GM12878 (cell line): ENCODE measurements at regions not wholly inside any gene's neighbourhood (a gene's known extent, or its start where the extent isn't known, plus 50 kb on each side); places are given as distances from the start of the nearest gene placed in this dataset.

ENCODE experiments used
- ATF2 ChIP-seq: IDR thresholded peaks from 2 replicates; pipeline ENCODE4 v1.6.1; 2012; ENCODE audit warnings: low read length, inconsistent platforms
- BHLHE40 ChIP-seq, 2 experiments: fragments of 450-650 bp in 1 of 2; IDR thresholded peaks; 2 replicates each; pipeline ENCODE4 v1.6.1; 2011 to 2017; ENCODE audit warnings: low read depth in 2 of 2, borderline replicate concordance in 1 of 2, improper control_type of control experiment in 1 of 2, low read length in 1 of 2, mild to moderate bottlenecking in 1 of 2
- CHD4 ChIP-seq: fragments of 200-600 bp; sonication (generic); IDR thresholded peaks from 2 replicates; pipeline ENCODE4 v1.6.1; 2016; ENCODE audit warnings: mild to moderate bottlenecking
- CTCF ChIP-seq, 3 experiments: IDR thresholded peaks in 2 of 3; conservative IDR thresholded peaks in 1 of 3; 2 replicates each; pipeline ENCODE4 v1.5.1; 2011; ENCODE audit warnings: low read depth in 3 of 3, low read length in 3 of 3, mild to moderate bottlenecking in 3 of 3, control low read depth in 2 of 3, moderate library complexity in 2 of 3, inconsistent platforms in 1 of 3, mixed read lengths in 1 of 3; ENCODE audit not compliant: control insufficient read depth in 2 of 3, insufficient read depth in 1 of 3; ENCODE audit errors: extremely low read depth in 1 of 3
- DPF2 ChIP-seq: fragments of 450-650 bp; IDR thresholded peaks from 2 replicates; pipeline ENCODE4 v1.6.1; 2017; ENCODE audit warnings: mild to moderate bottlenecking
- JUNB ChIP-seq: IDR thresholded peaks from 2 replicates; pipeline ENCODE4 v1.6.1; 2016; ENCODE audit warnings: antibody characterized with exemption, mild to moderate bottlenecking
- KLF5 ChIP-seq: fragments of 450-650 bp; IDR thresholded peaks from 2 replicates; pipeline ENCODE4 v1.6.1; 2014; ENCODE audit warnings: mild to moderate bottlenecking; ENCODE audit not compliant: partially characterized antibody
- POLR2A ChIP-seq: IDR thresholded peaks from 2 replicates; pipeline ENCODE4 v1.6.1; 2011; ENCODE audit warnings: low read depth, mild to moderate bottlenecking, low read length
- RAD21 ChIP-seq: IDR thresholded peaks from 2 replicates; pipeline ENCODE4 v1.6.1; 2011; ENCODE audit warnings: mild to moderate bottlenecking, low read depth, low read length, moderate library complexity; ENCODE audit not compliant: insufficient read depth
- TCF7 ChIP-seq: IDR thresholded peaks from 2 replicates; pipeline ENCODE4 v1.6.1; 2014; ENCODE audit warnings: antibody characterized with exemption, borderline replicate concordance

DNA sequence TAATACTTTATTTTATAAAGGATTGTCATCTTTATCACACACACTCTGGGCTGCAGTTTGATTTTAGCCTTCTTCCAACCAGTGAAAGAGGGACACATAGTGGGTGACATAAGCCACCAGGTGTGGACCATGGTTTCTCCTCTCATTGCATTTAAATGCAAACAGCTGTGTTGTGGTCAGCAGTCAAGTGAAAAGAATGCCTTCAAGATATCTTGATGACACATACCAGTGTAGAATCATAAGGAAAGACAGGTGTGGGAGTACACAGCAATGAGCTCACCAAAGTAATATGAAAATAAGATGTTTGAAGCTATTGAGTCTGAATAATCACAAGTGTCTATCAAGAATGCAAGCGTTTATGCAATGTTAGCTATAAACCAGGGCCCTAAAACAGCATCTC lies 580.0 kb downstream of the XPNPEP1 start:
- TF ChIP-seq BHLHE40 (IDR thresholded peaks at IDR 0.05; ENCODE audit: borderline replicate concordance in 1 of 2, low read depth in 2 of 2, low read length in 1 of 2) (no peak), CTCF (IDR thresholded peaks at IDR 0.05 in 2 of 3, conservative IDR thresholded peaks at IDR 0.05 in 1 of 3; ENCODE audit: control insufficient read depth in 2 of 3, extremely low read depth in 1 of 3, insufficient read depth in 1 of 3, low read depth in 3 of 3, low read length in 3 of 3) (no peak), POLR2A (no peak), JUNB (no peak), TCF7 (no peak), KLF5 (no peak), ATF2 (no peak), CHD4 (no peak), RAD21 (no peak), DPF2 (no peak)
